ENCODE measurements at regions not wholly inside any gene's neighbourhood (a gene's known extent, or its start where the extent isn't known, plus 50 kb on each side); places are given as distances from the start of the nearest gene placed in this dataset.

DNA sequence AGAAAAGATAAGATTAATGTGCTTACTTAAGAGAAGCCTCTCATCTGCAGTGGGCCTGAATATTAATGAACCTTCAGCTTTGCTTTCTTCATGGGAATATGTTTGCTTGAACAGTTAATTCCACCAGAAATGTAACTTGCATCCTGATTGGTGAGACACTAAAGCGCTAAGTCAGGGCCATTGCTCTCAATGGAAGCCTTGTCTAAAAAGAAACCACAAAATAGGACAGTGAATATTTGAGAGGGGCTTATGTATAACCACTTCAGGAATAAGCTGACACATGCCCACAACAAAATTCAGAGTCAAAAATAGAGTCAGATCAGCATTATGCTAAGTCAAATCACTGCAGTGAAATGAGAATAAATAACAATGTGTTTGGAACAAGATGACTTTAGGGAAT lies 1125.8 kb downstream of the STIM2 start:
- no peak for TF ChIP-seq CREB1 (CRISPR knock-in tag; IDR thresholded peaks at IDR 0.05; ENCODE audit: low read depth)
- TF ChIP-seq, protein P1, sequence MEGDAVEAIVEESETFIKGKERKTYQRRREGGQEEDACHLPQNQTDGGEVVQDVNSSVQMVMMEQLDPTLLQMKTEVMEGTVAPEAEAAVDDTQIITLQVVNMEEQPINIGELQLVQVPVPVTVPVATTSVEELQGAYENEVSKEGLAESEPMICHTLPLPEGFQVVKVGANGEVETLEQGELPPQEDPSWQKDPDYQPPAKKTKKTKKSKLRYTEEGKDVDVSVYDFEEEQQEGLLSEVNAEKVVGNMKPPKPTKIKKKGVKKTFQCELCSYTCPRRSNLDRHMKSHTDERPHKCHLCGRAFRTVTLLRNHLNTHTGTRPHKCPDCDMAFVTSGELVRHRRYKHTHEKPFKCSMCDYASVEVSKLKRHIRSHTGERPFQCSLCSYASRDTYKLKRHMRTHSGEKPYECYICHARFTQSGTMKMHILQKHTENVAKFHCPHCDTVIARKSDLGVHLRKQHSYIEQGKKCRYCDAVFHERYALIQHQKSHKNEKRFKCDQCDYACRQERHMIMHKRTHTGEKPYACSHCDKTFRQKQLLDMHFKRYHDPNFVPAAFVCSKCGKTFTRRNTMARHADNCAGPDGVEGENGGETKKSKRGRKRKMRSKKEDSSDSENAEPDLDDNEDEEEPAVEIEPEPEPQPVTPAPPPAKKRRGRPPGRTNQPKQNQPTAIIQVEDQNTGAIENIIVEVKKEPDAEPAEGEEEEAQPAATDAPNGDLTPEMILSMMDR (conservative IDR thresholded peaks at IDR 0.05; ENCODE audit: low read depth in 2 of 2), result no peak
- no peak for TF ChIP-seq EZH2phosphoT487 (IDR thresholded peaks at IDR 0.05; ENCODE audit: unreplicated experiment)
- no peak for TF ChIP-seq POLR2AphosphoS5 (IDR thresholded peaks at IDR 0.05; ENCODE audit: low read depth)
- no peak for TF ChIP-seq NANOG (IDR thresholded peaks at IDR 0.05; ENCODE audit: borderline replicate concordance)
- TF ChIP-seq, protein P2, sequence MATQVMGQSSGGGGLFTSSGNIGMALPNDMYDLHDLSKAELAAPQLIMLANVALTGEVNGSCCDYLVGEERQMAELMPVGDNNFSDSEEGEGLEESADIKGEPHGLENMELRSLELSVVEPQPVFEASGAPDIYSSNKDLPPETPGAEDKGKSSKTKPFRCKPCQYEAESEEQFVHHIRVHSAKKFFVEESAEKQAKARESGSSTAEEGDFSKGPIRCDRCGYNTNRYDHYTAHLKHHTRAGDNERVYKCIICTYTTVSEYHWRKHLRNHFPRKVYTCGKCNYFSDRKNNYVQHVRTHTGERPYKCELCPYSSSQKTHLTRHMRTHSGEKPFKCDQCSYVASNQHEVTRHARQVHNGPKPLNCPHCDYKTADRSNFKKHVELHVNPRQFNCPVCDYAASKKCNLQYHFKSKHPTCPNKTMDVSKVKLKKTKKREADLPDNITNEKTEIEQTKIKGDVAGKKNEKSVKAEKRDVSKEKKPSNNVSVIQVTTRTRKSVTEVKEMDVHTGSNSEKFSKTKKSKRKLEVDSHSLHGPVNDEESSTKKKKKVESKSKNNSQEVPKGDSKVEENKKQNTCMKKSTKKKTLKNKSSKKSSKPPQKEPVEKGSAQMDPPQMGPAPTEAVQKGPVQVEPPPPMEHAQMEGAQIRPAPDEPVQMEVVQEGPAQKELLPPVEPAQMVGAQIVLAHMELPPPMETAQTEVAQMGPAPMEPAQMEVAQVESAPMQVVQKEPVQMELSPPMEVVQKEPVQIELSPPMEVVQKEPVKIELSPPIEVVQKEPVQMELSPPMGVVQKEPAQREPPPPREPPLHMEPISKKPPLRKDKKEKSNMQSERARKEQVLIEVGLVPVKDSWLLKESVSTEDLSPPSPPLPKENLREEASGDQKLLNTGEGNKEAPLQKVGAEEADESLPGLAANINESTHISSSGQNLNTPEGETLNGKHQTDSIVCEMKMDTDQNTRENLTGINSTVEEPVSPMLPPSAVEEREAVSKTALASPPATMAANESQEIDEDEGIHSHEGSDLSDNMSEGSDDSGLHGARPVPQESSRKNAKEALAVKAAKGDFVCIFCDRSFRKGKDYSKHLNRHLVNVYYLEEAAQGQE (IDR thresholded peaks at IDR 0.05; ENCODE audit: unreplicated experiment), result no peak
- TF ChIP-seq EZH2 (IDR thresholded peaks at IDR 0.05; ENCODE audit: low read depth, unreplicated experiment), result no peak
- TF ChIP-seq, protein P3, sequence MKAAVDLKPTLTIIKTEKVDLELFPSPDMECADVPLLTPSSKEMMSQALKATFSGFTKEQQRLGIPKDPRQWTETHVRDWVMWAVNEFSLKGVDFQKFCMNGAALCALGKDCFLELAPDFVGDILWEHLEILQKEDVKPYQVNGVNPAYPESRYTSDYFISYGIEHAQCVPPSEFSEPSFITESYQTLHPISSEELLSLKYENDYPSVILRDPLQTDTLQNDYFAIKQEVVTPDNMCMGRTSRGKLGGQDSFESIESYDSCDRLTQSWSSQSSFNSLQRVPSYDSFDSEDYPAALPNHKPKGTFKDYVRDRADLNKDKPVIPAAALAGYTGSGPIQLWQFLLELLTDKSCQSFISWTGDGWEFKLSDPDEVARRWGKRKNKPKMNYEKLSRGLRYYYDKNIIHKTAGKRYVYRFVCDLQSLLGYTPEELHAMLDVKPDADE (IDR thresholded peaks at IDR 0.05), result no peak
- no peak for TF ChIP-seq ZNF114 (CRISPR knock-in tag; IDR thresholded peaks at IDR 0.05)
- TF ChIP-seq STAT1 (IDR thresholded peaks at IDR 0.05; ENCODE audit: unreplicated experiment), result no peak
- TF ChIP-seq JUNB (IDR thresholded peaks at IDR 0.05; ENCODE audit: unreplicated experiment), result no peak
- no peak for TF ChIP-seq ZNF331 (CRISPR knock-in tag; IDR thresholded peaks at IDR 0.05; ENCODE audit: low read depth)
- TF ChIP-seq, protein P4, sequence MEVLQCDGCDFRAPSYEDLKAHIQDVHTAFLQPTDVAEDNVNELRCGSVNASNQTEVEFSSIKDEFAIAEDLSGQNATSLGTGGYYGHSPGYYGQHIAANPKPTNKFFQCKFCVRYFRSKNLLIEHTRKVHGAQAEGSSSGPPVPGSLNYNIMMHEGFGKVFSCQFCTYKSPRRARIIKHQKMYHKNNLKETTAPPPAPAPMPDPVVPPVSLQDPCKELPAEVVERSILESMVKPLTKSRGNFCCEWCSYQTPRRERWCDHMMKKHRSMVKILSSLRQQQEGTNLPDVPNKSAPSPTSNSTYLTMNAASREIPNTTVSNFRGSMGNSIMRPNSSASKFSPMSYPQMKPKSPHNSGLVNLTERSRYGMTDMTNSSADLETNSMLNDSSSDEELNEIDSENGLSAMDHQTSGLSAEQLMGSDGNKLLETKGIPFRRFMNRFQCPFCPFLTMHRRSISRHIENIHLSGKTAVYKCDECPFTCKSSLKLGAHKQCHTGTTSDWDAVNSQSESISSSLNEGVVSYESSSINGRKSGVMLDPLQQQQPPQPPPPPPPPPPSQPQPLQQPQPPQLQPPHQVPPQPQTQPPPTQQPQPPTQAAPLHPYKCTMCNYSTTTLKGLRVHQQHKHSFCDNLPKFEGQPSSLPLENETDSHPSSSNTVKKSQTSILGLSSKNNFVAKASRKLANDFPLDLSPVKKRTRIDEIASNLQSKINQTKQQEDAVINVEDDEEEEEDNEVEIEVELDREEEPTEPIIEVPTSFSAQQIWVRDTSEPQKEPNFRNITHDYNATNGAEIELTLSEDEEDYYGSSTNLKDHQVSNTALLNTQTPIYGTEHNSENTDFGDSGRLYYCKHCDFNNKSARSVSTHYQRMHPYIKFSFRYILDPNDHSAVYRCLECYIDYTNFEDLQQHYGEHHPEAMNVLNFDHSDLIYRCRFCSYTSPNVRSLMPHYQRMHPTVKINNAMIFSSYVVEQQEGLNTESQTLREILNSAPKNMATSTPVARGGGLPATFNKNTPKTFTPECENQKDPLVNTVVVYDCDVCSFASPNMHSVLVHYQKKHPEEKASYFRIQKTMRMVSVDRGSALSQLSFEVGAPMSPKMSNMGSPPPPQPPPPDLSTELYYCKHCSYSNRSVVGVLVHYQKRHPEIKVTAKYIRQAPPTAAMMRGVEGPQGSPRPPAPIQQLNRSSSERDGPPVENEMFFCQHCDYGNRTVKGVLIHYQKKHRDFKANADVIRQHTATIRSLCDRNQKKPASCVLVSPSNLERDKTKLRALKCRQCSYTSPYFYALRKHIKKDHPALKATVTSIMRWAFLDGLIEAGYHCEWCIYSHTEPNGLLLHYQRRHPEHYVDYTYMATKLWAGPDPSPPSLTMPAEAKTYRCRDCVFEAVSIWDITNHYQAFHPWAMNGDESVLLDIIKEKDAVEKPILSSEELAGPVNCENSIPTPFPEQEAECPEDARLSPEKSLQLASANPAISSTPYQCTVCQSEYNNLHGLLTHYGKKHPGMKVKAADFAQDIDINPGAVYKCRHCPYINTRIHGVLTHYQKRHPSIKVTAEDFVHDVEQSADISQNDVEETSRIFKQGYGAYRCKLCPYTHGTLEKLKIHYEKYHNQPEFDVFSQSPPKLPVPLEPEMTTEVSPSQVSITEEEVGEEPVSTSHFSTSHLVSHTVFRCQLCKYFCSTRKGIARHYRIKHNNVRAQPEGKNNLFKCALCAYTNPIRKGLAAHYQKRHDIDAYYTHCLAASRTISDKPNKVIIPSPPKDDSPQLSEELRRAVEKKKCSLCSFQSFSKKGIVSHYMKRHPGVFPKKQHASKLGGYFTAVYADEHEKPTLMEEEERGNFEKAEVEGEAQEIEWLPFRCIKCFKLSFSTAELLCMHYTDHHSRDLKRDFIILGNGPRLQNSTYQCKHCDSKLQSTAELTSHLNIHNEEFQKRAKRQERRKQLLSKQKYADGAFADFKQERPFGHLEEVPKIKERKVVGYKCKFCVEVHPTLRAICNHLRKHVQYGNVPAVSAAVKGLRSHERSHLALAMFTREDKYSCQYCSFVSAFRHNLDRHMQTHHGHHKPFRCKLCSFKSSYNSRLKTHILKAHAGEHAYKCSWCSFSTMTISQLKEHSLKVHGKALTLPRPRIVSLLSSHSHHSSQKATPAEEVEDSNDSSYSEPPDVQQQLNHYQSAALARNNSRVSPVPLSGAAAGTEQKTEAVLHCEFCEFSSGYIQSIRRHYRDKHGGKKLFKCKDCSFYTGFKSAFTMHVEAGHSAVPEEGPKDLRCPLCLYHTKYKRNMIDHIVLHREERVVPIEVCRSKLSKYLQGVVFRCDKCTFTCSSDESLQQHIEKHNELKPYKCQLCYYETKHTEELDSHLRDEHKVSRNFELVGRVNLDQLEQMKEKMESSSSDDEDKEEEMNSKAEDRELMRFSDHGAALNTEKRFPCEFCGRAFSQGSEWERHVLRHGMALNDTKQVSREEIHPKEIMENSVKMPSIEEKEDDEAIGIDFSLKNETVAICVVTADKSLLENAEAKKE (CRISPR knock-in tag; IDR thresholded peaks at IDR 0.05), result no peak
